ENCODE measurements at regions not wholly inside any gene's neighbourhood (a gene's known extent, or its start where the extent isn't known, plus 50 kb on each side); places are given as distances from the start of the nearest gene placed in this dataset.

DNA sequence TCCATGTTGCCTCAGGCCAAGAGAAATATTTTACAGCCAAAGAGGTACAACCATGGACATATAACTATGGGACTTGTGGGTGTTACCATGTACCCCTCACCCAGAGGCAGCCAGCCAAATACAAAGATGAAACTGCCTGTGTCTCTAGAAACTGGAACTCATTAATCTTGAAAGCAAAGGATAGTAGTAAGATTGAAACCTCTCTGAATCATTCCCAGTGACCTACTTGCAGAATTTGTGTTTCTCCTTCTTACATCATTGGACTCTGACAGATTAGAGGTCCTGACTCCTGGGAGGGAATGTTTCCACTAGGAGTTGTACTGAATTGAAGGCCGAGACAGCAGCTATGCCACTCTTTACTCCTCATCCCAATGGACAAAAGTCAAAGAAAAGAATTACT lies 257.4 kb upstream of the UBASH3B start:
- DNase-seq = no peak

DNA sequence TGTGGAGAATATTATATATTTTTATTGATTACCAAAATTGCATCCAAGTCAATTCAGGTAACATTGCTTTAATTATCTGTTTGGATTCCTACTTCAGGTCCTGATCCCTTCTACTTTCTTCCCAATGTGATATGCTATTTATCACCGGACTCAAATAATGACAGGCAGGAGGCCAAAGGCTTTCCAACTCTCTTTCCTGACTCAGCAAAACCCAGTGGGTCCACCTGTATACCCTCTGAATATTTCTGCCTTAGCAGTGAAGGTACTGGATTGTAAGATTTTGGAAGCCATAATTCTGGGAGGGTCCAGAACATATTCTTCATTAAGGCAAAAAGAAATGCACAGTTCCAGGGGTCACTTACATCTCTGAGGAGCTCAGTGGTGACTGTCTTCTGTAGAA lies 260.2 kb upstream of the UBASH3B start:
- no peak for DNase-seq

- peak; percentile 33 for DNase-seq
These were observed 261.2 kb upstream of the UBASH3B start for GRCh38 chr11:122394313-122394712.

DNA sequence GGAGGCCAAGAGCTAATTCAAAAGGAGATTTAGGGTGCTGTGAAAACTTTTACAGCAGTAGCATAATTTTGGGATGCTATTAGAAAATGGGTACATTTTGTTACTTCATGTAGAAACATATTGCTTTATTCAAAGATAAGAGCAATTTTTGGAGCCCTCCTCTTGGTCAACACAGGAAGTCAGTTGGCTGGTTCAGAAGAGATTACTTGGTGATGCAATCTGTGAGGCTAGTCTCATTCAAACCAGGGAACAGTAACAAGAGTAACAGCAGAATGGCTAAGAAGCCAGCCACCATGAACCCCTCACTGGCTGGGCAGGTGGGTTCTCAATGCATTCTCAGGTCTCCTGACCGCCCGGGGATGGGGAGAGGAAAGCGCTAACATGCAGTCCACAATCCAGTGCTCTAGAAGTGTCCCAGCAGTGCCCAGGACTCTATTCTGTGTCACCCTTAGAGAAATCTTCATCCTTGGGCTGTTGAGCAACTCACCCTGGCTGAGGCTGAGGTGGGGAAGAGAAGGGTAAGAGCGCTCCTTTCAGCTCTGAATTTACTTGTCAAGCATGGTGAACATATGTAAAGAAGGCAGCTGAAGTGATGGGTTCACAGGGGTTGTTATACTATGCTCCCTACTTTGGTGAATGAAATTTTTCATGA lies 262.2 kb upstream of the UBASH3B start:
- no peak for DNase-seq

- no peak for DNase-seq
These were observed 263.0 kb upstream of the UBASH3B start for GRCh38 chr11:122392508-122392907.

DNA sequence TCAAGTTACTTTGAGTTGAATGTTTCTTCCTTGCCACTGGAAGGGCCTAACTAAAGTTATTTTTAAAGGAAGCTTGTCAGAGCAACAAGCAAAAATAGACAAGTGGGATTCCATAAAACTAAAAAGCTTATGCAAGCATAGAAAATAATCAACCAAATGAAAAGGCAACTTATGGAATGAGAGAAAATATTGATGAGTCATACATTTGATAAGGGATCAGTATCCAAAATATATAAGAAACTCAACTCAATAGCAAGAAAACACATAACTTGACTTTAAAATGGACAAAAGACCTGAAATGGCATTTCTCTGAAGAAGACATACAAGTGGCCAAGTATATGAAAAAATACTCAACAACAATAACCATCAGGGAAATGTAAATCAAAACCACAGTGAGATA lies 264.5 kb upstream of the UBASH3B start:
- DNase-seq = no peak

DNA sequence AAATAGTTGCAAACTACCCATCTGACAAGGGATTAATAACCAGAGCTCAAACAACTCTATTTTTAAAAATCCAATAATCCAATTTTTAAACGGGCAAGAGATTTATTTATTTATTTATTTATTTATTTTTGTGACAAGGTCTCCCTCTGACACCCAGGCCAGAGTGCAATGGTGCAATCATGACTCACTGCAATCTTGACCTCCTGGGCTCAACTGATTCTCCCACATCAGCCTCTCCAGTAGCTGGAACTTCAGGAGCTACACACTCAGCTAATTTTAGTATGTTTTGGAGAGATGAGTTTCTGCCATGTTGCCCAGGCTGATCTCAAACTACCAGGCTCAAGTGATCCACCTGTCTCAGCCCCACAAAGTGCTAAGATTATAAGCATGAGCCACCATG lies 267.2 kb upstream of the BLID start:
- DNase-seq = no peak

DNA sequence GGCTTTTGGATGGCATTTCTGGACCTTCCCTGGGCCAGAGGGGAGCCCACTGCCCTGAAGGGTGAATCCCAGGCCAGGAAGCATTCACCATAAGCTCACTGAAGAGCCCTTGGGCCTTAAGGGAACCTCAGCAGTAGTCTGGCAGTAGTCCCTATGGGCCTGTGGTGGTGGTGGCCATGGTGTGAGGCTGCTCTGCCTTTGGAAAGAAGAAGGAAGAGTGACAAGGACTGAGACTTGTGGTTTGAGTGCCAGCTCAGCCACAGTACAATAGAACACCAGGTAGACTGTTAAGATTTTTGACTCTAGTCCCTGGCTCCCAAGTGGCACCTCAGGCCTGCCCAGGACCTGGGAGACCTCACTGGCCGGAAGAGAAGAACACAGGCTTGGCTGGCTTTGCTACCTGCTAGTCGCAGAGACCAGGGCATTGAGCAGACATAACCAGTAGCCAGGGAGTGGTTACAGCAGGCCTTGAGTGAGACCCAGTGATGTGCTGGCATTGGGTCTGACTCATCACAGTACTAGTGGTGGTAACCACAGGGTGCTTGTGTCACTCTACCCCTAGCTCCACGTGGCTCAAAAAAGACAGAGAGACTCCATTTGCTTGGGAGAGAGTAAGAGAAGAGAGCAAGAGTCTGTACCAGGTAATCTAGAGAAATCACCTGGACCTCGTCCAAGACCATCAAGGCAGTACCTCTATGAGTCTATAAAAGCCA lies 259.8 kb upstream of the BLID start:
- DNase-seq = no peak

- DNase-seq = no peak
These were observed 252.8 kb upstream of the BLID start for GRCh38 chr11:122368796-122369195.

GRCh38 chr11:122367809-122368231 lies 251.8 kb upstream of the BLID start:
- peak; percentile 62 for DNase-seq

DNA sequence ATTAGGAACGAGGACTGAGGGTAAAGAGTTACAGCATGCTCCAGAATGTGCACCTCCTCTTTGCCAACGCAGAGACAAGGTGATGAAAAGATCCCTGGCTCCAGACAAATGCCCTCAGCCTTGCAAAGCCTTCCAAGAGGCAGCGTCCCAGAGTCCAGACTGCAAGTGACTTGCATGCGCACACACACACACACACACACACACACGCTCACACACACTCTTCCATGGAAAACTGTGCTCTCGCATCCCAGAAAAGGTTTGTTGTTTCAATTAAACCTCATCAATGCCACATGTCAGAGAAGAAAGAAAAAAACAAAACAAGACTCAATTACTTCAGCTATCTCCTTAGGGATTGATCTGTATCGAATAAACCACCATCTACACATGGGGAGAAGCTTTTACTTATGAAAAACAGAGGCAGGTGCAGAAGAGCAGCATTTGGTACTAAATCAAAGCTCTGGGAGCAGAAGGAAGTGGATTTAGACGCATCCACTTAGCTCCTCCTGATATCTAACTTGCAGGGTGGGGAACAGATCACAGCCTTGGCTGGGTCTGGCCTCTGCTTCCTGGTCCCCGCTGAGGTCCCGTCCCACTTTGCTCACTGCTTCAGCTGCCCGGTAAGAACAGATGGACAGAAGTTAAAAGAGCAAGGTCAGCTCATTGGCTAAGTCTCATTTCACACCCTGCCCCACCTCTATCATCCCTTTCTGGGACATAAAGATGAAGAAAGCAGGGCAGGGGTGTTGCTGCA lies 249.8 kb upstream of the BLID start:
- peak; percentile 28 for DNase-seq

DNA sequence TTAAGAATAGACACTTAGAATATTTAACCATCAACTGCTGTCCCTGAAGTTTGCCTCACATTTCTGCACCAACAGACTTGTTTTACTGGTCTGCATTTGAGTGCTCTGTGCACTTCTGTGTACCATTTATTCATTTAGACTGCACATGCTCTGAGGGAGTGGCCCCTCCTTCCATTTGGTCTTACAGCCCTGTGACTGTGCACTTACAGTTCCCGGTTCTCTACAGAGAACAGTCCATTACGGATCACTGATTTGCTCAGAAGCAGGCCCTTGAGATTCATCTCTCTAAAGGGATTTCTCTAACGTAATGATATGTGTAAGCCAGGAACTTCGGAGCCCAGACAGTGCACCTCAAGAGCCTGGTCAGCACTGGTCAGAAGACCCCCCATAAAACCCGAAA lies 247.3 kb upstream of the BLID start:
- no peak for DNase-seq

DNA sequence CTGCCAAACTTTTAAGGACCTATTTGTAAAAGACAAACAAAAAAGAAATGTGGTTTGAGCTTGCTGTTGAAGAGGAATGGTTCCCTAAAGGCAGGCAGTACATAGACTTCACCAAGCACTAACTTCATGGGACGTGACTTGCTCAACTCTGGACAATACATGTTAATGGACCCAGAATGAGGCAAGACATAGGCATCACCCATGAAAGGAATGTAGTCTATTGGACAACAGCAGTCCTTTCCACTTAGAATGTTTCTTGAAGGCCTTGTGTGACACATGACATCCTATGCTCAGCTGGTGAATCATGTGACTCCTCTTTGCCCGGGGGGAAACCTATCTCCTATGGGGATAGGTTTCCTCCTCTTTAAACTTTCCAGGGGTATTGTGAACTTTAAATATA lies 246.4 kb upstream of the BLID start:
- no peak for DNase-seq

GRCh38 chr11:122360875-122361274 lies 244.9 kb upstream of the BLID start:
- no peak for DNase-seq

DNA sequence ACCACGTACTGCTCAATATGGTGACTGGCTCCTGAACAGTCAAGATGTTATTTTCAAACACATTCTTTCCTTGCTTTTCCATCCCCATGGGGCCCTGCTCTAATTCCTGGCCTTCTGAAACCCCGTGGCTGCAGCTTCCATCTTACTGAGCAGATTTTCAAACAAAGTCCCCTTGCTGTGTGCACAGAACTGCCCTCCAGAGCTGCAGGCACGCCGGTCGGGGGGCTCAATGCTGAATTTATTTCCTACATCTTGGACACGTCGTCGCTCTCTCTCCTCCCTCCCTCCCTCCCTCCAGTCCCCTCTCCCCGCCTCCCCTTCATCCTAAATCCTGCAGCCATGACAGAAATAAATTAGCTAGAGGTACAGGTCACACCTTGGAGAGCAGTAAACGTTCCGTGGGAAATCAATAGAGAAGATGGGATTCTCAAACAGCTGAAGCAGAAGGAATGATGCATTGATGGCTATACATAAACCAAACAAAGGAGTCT lies 243.1 kb upstream of the BLID start:
- no peak for DNase-seq

- DNase-seq = no peak
These were observed 242.3 kb upstream of the BLID start for GRCh38 chr11:122358292-122358691.

DNA sequence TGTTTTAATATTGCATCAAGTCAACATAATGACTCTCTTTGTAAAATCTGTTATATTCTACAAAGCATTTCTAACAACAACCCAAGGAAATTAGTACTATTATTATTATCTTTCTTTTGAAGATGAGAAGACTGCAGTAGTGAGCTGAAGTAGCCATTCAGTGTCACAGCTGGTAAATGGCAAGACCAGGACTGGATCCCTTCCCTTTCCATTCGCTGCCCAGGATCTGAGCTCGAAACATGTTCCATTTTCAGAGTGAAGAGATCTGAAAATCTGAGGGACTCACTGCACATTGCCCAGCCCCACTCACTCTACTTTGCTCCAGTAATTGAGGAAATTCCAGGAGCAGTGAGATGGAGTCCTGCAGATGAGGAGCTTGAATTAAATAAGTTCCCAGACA lies 240.0 kb upstream of the BLID start:
- no peak for DNase-seq

GRCh38 chr11:122354025-122354697 lies 238.1 kb upstream of the BLID start:
- DNase-seq = no peak

DNA sequence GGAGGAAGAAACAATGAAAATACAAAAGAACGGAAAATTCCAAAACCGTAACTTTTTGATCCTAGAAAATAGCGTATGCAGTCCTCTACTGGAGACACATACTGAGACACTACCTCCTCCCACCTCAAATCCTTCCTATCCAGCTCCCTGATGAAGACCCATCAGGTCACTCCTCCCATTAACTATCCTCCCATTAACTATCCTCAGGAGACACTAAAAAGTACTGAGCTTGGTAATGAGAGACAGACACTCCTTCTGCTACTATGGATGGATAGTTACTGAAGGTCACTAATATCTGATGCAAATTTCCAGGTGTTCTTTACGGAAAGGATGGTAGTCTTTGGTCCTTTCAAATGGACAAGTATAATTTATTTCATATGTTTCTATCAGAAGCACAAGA lies 237.5 kb upstream of the BLID start:
- no peak for DNase-seq

DNA sequence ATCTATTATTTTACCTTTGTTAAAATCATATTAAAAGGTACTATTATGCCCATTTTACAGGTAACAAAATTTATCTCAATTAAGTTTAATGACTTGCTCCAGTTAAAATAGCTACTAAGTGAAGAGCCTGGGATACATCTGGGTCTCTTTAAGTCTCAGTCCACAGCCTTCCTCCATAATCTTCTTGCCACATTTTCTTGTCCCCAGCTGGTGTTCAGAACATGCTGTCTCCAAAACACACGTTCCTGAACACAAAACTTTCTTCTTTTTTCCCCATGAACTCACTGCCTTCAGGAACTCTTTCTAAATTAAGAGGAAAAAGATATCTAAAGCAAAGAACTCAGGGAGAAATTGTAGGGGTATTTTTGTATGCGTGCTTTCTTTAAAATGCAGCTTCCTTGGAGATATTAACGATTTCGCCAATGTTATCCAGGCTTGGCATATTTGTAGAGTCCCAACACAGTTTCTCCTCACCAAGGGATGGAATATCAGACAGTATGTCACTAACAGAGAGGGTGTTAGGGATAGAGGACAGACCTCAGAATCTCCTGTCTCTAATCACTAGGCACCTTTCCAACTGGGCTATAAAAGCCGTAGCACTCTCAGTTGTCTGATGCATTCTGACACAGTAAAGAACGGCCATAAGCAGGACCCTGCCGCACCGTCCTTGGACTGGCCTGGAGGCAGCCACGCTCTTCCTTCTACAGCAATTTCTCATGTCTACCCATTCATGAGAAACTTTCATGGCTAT lies 232.8 kb upstream of the BLID start:
- DNase-seq = no peak

- DNase-seq = no peak
These were observed 230.0 kb upstream of the BLID start for GRCh38 chr11:122346006-122346405.

DNA sequence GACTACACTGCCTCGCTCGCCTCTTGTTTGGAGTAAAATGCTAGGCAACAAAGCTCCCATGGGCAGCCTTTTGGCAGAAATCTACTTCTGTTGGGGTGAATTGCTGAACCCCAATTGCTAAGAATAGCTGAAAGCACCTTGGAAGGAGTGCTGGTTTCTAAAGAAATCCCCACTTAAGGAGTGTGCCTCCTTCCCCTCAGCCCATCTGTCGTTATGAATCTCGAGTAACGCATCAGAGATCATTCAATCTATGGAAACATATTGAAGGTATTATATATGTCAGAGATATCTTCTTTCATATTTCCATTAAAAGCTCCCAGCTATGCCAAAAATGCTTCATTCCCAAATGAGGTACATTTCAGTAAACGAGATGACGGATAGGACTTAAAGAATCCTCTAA lies 229.6 kb upstream of the BLID start:
- peak; percentile 79 for DNase-seq

GRCh38 chr11:122344215-122344614 lies 228.2 kb upstream of the BLID start:
- DNase-seq = peak; percentile 64

Data from femur (tissue), 1 donor.